ENCODE measurements at regions not wholly inside any gene's neighbourhood (a gene's known extent, or its start where the extent isn't known, plus 50 kb on each side); places are given as distances from the start of the nearest gene placed in this dataset.

- TF ChIP-seq POLR2AphosphoS5 (IDR thresholded peaks at IDR 0.05) (no peak), POLR2A (IDR thresholded peaks at IDR 0.05) (no peak), CTCF (IDR thresholded peaks at IDR 0.05) (no peak), EP300 (IDR thresholded peaks at IDR 0.05) (no peak)
- Histone ChIP-seq H3K4me1 (no peaks in the 10 kb centered on the region), H3K27ac (no peak overlapping the region), H3K27me3 (no peaks in the 10 kb centered on the region), H3K36me3 (no peaks in the 10 kb centered on the region), H3K9me3 (no peaks in the 10 kb centered on the region), H3K4me3 (no peak overlapping the region)
- 56 to 70% (median 68%) methylated on average over 4 of the region's 4 CpGs for WGBS, 5 donors
- no peak for DNase-seq
- intact Hi-C loops (cut with DNase I; ENCODE audit: low total_unique reads) = no loop called here
These were observed 127.6 kb downstream of the CHD9NB start for GRCh38 chr16:52925143-52925542.

- no peak overlapping the region for H3K4me3 ChIP-seq
- DNase-seq = no peak
- WGBS, 5 donors = 73 to 85% (median 74%) methylated on average over 4 of the region's 4 CpGs
- H3K4me1 ChIP-seq = no peaks in the 10 kb centered on the region
- H3K27me3 ChIP-seq = no peaks in the 10 kb centered on the region
- H3K9me3 ChIP-seq = no peaks in the 10 kb centered on the region
- TF ChIP-seq POLR2A (IDR thresholded peaks at IDR 0.05) (no peak), EP300 (IDR thresholded peaks at IDR 0.05) (no peak), CTCF (IDR thresholded peaks at IDR 0.05) (no peak), POLR2AphosphoS5 (IDR thresholded peaks at IDR 0.05) (no peak)
- H3K36me3 ChIP-seq = no peaks in the 10 kb centered on the region
- intact Hi-C loops (cut with DNase I; ENCODE audit: low total_unique reads) = no loop called here
- H3K27ac ChIP-seq = no peak overlapping the region
These were observed 128.5 kb downstream of the CHD9NB start for GRCh38 chr16:52924162-52924561.

GRCh38 chr16:52921104-52921503 lies 131.6 kb downstream of the CHD9NB start:
- intact Hi-C loops (cut with DNase I; ENCODE audit: low total_unique reads) = no loop called here
- Histone ChIP-seq H3K9me3 (no peaks in the 10 kb centered on the region), H3K27me3 (no peaks in the 10 kb centered on the region), H3K27ac (no peak overlapping the region), H3K4me1 (no peaks in the 10 kb centered on the region), H3K4me3 (no peak overlapping the region), H3K36me3 (no peaks in the 10 kb centered on the region)
- WGBS, 5 donors = 73 to 79% (median 76%) methylated on average over 8 of the region's 8 CpGs
- DNase-seq = no peak
- TF ChIP-seq CTCF (IDR thresholded peaks at IDR 0.05) = no peak
- no peak for TF ChIP-seq EP300 (IDR thresholded peaks at IDR 0.05)
- TF ChIP-seq POLR2AphosphoS5 (IDR thresholded peaks at IDR 0.05) = no peak

GRCh38 chr16:52920331-52920730 lies 132.4 kb downstream of the CHD9NB start:
- TF ChIP-seq POLR2AphosphoS5 (IDR thresholded peaks at IDR 0.05) = no peak
- no peak for TF ChIP-seq EP300 (IDR thresholded peaks at IDR 0.05)
- no peak for TF ChIP-seq POLR2A (IDR thresholded peaks at IDR 0.05)
- TF ChIP-seq CTCF (IDR thresholded peaks at IDR 0.05) = no peak

More at GRCh38 chr16:52920331-52920730, 132.4 kb downstream of the CHD9NB start:
- Histone ChIP-seq H3K36me3 (no peaks in the 10 kb centered on the region), H3K4me3 (no peak overlapping the region), H3K9me3 (no peaks in the 10 kb centered on the region), H3K4me1 (no peaks in the 10 kb centered on the region), H3K27ac (no peak overlapping the region), H3K27me3 (no peaks in the 10 kb centered on the region)
- no peak for DNase-seq
- 70 to 85% (median 78%) methylated on average over 5 of the region's 5 CpGs for WGBS, 5 donors
- intact Hi-C loops (cut with DNase I; ENCODE audit: low total_unique reads) = no loop called here

All from stomach (tissue), 8 donors.